NAMALWA (cell line): ENCODE measurements at regions not wholly inside any gene's neighbourhood (a gene's known extent, or its start where the extent isn't known, plus 50 kb on each side); places are given as distances from the start of the nearest gene placed in this dataset.
"Not testable (repeated sequence)": the region's sequence is repeated elsewhere in the genome, so short reads cannot be mapped to it uniquely, and the experiment has no call there.

Experiments used
- DNase-seq: peaks from one replicate; pipeline ENCODE4 v3.0.0-alpha.2; 2015; ENCODE audit warnings: low spot score

DNA sequence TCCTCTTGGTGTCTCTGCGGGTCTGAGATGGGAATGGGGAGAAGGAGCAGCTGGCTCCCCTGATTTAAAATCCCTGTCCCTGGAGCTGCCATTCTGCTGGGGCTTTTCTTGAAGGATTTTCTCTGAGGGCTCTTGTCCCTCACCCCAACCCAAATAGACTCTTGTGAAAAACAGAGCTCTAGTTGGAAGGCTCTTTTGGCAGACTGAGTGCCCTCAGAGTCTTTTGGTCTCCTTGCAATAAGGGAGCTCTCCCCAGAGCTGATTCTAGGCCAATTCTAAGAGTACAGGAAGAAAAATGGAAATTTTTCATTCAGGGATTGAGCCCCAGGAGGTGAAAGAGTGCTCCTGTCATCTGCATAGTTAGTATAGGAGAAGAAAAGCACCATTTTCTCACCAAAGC, 238.3 kb downstream of the COG6 start:
- DNase-seq = no peak

DNA sequence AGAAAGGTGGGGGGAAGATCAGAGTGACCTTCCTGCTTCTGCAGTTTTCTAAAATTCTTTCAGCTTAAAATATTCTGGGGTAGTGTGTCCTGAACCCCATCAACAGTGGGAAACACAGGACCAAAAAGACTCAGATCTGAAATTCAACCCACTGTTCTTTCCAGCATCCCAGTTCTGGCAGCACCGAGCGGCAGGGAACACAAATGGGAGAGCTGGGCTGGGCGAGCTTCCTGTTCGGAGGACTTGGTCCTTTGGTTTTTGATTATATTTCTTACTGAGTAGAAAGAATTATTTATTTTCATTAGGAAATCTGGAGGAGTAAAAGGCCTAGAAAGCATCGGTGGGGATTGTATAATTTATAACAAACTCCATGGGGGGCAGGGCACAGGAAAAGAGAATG, 239.1 kb downstream of the COG6 start:
- DNase-seq = no peak

DNA sequence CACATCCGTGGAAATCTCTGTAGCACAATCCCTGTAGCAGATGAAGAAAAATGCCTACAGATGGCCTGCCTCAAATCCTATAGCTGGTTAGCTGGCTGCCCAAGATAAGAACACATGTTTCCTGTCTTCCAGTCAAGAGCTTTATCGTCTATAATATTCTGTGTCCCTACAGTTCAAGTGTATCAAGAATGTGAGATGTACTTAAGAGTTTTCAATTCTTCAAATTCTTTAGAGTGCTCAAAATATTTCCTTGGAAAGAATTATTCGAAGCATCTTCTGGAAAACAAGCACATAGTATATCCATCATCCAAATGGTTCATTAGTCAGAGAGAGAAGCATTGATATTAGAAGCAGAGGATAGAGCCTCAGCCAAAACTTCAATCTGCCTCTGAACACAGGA, 239.8 kb downstream of the COG6 start:
- DNase-seq = no peak

DNA sequence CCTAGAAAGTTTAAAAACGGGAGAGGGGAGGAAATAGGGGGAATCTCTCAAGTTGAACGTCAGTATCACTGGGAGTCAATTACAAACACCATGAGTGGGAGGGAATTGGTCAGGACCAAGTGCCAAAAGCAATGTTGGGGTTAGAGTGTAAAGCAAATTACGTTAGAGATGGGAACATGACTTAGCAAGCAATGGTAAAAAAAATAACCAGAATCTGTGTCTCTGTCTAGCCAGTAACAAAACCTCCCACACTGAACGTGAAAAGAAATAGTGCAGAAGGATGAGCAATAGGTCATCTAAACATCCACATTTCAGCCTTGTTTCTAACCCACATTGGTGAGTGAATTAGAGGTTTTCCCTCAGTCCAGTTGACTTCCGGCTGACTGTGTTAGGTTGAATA, 242.2 kb downstream of the COG6 start:
- DNase-seq = no peak

DNA sequence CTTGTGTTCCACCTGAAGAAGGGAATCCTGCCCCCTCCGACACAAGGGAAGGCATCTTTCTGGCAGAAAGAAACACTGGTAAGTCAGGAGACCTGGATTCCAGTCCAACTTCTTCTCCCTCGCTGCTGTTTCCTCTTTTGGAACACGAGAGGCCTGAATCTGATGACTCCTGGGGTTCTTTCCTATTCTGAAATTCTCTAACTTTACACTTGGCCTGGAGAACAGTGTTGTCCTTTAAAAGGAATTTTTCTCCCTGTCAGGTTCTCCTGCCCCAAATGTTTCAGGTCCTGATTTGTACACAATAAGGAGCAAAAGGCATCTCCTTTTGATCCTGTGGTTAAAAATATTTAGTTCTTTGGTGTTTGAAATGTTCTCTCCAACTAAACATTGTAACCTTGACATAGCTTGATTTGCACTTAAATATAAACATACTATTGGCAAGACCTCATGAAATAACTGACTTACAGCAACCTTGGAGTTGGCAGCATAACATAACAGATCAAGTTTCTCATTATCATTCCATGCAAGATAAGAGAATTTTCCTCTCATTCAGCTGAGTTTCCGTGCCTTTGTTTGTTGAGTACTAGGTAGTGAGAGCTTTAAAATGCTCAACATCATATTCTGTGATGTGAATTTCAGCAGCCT, 244.8 kb downstream of the COG6 start:
- no peak for DNase-seq

DNA sequence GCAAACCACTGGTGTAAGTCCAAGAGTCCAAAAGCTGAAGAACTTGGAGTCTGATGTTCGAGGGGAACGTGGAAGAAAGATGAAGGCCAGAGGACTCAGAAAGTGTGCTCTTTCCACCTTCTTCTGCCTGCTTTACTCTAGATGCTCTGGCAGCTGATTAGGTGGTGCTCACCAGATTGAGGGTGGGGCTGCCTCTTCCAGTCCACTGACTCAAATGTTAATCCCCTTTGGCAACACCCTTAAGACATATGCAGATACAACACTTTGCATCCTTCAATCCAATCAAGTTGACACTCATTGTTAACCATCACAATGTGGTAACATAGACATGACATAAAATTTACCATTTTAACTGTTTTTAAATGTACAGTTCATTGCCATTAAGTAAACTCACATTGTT, 249.5 kb downstream of the COG6 start:
- DNase-seq = no peak

DNA sequence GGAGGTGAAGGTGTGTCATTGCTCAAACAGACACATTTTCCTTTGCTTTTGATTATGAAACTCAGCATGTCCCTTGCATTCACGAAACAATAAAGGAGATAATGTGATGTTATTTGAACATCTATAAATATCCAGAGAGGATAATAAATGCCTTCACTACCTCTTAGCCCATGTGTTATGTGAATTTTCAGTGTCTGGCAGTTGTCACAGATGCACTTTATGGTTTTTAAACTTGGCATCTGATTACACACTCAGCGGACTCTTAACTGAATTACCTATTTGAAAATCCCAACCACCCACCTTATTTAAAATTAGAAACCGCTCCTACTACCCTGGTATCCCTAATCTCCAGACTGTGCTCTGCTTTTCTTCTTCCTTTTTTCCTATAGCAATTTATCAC, 254.2 kb downstream of the COG6 start:
- DNase-seq = no peak

DNA sequence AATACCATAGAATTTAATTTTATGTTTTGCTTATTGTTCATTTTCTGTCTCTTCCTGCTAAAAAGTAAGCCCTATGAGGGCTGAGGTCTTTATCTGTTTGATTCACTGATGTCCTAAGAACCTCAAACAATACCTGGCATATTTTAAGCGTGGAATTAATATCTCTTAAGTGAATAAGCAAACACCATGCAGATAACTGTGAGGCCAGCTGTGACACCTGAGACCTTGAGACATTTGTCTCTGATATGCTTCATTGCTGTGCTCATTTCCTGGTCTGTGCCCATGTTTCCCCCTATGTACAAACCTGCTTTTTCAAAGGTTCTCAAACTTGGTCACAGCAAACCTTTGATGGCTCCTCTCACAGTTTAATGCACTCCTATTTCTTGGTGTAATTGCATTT, 254.6 kb downstream of the COG6 start:
- DNase-seq = no peak

DNA sequence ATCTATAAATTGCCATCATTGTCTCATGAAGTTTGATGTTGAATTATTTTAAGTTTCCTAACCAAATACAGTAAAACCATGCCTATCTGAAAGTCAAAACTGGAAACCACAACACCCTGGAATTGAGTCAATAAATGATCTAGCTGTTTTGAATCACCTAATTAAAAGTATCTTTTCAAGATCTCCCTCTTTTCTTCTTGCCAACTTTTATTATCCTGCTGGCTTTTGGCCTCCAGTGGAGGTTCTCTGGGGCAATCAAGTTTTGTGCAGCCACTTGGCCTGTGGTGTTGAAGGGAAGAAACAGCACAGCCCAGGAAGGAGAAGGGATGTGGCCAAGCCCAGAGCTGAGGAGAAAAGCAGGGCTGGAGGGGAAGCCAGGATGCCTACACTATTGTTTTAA, 255.4 kb downstream of the COG6 start:
- DNase-seq = no peak

DNA sequence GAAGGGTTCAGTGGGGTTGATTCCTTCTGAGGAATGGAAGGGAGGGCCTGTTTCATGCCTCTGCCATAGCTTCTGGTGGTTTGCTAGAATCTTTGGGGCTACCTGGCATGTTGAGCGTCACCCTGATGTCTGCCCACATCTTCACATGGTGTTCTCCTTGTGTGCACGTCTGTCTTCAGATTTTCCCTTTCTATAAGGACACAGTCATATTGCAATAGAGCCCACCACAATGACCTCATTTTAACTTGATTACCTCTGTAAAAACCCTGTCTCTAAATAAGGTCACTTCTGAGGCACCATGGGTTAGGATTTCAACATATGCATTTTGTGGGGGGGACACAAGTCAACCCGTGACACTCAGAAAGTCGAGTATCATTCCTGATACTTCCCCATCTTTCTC, 257.9 kb downstream of the COG6 start:
- DNase-seq = no peak

DNA sequence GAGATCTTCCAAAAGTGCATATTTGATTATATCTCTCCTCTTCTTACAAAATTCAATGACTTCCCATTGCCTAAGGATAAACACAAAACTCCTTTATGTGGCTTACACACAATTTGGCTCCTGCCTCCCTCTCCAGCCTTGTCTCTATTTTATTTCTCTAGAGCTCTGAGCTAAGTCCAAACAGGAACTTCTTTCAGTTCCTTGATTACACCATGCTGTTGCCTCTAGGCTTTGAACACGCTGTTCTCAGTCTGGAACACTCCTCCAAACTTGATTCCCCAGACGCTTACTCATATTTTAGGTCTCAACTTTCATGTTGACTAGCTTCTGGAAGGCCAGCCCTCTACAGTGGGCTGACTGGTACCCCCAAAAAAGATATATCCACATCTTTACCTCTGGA, 258.5 kb downstream of the COG6 start:
- DNase-seq = no peak

DNA sequence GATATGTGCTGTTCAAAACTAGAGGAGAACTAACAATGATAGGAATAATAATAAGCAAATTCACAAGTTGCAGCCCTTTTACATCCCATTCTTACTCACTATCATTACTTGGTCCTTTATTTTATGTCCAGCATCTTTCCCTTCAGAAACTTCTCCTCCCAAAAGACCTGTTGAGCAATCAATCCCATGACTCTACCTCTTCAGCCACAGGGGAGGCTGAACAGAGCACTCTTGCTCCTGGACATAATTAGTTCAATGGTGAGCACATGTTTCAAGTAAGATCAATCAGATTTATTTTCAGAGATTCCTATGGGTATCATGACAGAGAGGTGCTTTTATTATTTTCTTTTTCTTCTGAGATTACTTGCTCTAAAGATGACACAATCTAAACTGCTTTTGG, 260.0 kb downstream of the COG6 start:
- DNase-seq = no peak

DNA sequence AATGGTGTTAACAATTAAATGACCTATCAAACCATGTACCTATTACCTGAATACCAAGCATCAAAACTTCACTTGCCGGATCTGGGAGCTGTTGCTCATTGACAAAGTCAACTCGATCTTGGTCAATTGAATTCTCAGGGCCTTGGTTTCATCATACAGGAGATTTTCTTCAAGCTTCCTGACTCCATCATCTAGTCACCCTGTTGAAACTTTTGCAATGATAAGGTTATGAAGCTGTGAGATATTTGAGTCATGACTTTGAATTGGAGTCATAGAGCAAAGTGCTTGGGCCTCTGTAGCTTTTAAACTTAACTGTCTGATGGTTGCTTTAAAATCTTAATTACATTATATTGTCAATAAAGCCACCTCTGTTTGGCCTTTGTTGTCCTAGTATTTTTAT, 260.9 kb downstream of the COG6 start:
- DNase-seq = no peak

DNA sequence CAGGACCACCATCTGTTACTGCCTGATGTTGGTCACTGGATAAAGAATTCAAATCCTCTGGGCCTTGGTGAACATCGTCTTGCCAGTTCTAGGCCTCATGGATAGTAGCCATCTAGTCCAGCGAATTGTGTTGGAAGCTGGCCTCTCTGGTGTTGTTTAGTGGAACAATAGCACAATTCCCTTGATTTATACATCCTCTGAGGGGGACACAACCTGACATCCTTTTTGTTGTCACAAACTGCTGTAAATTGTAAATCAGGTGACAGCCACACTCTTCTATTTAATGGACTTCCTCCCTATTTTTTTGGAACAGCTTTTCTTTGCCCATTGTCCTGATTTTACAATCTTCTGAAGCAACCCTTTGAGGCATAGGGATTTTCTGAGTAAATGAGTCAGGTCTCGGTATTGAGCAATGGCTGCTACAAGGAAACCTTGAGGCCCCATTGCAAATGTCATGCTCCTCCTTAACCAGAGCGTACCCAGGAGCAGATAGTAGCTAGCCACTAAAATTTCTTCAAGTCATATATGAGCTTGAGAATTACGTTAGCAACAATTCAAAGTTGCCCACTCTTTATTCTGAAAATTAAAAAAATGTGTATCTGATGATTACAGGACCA, 263.3 kb downstream of the COG6 start:
- DNase-seq = no peak

DNA sequence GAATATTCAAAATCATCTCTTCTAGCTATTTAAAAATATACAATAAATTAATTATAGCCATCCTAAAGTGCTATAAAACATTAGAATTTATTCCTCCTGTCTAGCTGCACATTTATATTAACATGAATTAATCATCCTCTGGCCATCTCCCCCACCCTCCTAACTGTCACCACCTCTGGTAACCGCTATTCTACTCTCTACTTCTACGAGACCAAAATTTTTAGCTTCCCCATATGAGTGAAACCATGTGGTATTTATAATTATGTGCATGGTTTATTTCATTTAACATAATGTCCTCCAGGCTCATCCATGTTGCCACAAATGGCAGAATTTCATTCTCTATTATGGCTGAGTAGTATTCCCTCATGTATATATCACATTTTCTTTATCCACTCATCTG, 265.2 kb downstream of the COG6 start:
- DNase-seq = no peak

DNA sequence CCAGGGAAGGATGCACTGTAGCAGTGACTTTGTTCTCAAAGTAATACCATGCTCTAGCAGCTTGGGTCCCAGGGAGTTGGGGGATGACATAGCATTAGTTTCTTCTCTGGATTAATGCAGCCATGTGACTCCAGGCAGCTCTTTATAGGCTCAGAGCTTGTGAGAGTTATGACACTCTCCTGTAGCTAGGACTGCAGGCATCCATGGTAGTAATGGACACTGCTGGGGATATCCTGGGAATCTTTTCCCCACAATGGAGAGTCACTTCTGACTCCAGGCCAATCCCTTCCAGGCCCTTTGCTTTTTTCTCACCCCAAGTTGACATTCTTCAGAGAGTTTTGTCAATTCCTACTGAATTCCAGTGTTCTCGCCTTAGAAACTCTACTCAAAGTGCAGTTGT, 270.9 kb downstream of the COG6 start:
- no peak for DNase-seq

DNA sequence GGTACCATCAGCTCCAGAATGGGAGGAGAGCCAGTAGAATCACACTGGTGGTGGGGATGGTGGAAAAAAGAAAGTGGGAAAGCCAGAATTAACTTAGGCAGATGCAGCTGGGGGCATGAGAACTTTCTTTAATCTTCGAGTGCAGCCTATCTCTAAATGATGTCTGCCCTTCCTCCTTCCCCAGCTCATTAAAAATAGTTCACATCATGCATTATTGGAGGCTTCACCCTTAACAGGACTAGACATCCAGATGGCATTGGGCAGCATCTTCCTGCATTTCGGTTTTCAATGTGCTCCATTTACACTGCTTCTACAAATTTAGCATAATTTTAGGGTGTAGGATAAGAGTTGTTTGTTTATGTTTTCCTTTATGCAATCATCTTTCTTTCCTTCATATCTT, 272.8 kb downstream of the COG6 start:
- no peak for DNase-seq

DNA sequence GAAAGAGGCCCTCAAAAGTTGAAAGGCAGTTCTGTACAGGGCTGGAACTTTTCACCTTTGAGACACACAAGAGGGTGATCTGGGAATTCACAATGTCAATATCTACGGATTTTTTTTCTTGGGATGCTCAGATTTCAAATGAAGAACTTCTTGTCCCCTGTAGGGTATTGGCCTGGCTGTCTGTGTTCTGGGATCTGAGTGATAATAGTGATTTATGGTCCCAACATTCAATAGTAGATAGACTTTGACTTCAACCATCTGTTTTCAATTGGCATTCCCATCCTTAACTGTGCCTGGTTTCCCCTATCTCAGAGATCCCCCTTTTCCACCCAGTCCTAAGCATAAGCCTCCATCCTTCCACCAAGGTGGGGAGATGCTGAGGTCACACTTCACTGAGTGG, 274.1 kb downstream of the COG6 start:
- DNase-seq = no peak

DNA sequence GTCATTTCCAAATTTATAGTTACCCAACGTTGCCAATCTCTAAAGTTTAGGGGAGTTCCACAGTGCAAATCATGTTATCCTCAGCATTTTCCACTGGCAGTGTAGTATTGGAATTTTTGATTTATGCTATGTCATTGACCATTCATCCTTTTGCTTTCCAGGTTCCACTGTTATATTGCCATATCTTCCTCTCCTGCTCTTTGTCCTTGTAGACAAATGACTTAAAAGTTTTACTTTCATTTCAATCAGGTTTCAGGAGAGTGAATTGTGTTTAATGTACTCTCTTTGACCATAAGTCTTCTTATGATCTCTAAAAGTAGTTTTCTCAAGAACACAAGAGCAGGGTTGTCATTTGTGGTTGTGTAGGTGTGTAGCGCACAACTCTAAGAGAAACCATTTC, 274.6 kb downstream of the COG6 start:
- no peak for DNase-seq

DNA sequence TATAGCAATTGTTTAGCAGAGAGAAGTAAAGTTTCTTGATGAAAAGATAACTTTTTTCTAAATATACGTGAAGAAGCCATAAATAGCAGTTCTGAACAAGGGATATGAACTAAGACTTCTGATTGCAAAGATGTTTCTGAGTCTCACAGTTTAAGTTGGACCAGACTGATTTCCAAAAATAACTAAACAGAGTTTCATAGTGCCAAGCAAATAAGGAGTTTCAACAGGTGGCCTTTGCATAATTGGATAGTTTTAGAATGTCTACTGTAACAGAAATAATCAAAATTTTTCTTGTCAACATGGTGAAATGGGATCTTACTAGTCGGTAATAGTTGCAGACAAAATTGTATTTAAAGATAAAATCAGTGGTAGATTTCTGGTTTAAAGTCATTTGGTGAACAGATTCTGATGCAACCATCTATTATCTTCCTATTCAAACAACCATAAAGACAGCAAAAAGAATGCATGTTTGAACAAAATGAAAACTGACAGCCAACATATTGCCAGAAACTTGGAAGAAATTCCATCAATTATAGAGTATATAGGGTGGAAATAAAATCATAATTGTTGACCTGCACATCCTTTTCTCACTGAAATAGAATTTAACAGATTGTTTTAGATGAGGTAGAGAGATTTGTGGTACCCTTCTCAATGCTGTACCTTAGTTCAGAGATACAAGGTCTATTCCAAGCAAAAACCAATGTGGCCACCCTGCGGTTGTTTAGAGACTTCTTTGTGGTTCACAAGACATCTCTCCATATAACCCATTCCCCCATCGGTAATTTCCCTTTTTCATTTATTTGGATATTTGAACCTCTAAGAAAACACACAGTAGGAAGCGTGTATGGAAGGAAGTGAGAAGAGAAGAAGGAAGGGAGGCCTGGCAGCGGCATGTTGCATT, 275.3 kb downstream of the COG6 start:
- no peak for DNase-seq

DNA sequence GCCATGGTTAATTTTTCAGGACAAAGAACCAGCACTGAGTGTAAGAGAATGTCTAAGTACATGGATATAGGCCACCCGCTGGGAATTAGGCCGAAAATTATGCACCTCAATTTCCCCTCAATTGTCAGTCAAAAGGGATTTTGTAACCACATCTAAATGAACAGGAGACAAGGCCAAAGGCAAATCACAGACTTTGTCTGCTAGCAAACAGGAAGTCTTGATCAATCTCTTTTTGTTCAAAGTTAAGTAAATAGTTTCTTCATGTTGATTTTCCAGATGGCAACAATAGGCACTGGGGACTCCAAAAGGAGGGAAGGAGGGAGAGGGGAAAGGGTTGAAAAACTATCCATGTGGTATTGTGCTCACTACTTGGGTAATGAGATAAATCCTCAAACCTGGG, 276.0 kb downstream of the COG6 start:
- no peak for DNase-seq

DNA sequence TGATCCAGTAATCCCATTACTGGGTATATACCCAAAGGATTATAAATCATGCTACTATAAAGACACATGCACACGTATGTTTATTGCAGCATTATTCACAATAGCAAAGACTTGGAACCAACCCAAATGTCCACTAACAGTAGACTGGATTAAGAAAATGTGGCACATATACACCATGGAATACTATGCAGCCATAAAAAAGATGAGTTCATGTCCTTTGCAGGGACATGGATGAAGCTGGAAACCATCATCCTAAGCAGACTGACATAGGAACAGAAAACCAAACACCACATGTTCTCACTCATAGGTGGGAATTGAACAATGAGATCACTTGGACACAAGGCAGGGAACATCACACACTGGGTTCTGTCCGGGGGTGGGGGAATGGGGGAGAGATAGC, 277.1 kb downstream of the COG6 start:
- not testable (repeated sequence) for DNase-seq

DNA sequence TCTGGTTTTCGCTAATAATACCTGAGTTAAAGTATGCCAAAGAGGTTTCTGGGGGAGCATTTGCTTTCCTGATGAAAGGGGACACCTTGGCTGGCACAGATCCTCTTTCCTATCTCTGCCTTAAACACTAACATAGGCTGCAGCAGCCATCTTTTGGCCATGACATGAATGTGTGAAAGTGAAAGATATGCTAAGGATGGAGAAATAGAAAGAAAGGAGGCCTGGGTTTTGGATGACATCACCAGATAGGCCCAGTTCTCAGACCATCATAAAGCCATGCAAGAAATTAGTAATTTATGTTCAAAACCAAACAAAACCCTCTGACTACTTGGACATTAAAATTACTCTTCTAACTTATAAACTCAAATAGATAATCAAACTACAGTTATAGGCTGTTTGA, 279.7 kb downstream of the COG6 start:
- no peak for DNase-seq
